BLaER1 treated with 17β-estradiol and CSF1 and Interleukin-3, amounts not matched to agents 10 nM and 100 nM (cell line): ENCODE measurements at regions not wholly inside any gene's neighbourhood (a gene's known extent, or its start where the extent isn't known, plus 50 kb on each side); places are given as distances from the start of the nearest gene placed in this dataset.

Experiments used
- H3K27ac ChIP-seq, 11 experiments: shearing (Covaris generic); formaldehyde crosslinking; 2 replicates each; pipeline ENCODE4 v1.8.1; 2022
- H3K27me3 ChIP-seq, 11 experiments: shearing (Covaris generic); formaldehyde crosslinking; 2 replicates each; pipeline ENCODE4 v1.8.1; 2022
- H3K36me3 ChIP-seq, 11 experiments: shearing (Covaris generic); formaldehyde crosslinking; 2 replicates each; pipeline ENCODE4 v1.8.1; 2022
- H3K4me1 ChIP-seq, 10 experiments: shearing (Covaris generic); formaldehyde crosslinking; 2 replicates each; pipeline ENCODE4 v1.8.1; 2022
- H3K4me2 ChIP-seq, 11 experiments: shearing (Covaris generic); formaldehyde crosslinking; 2 replicates each; pipeline ENCODE4 v1.8.1; 2022
- H3K4me3 ChIP-seq, 10 experiments: shearing (Covaris generic); formaldehyde crosslinking; 2 replicates each; pipeline ENCODE4 v1.8.1; 2022
- H3K9ac ChIP-seq, 11 experiments: shearing (Covaris generic); formaldehyde crosslinking; 2 replicates each; pipeline ENCODE4 v1.8.1; 2022
- H3K9me3 ChIP-seq, 11 experiments: shearing (Covaris generic); formaldehyde crosslinking; replicated peaks in 1 of 11; 2 replicates each; pipeline ENCODE4 v1.8.1; 2022
- H4K20me1 ChIP-seq, 11 experiments: shearing (Covaris generic); formaldehyde crosslinking; 2 replicates each; pipeline ENCODE4 v1.8.1; 2022
- Cebpa-rat ChIP-seq, 11 experiments: shearing (Covaris generic); IDR thresholded peaks; 2 replicates each; pipeline ENCODE4 v1.8.1; 2022

DNA sequence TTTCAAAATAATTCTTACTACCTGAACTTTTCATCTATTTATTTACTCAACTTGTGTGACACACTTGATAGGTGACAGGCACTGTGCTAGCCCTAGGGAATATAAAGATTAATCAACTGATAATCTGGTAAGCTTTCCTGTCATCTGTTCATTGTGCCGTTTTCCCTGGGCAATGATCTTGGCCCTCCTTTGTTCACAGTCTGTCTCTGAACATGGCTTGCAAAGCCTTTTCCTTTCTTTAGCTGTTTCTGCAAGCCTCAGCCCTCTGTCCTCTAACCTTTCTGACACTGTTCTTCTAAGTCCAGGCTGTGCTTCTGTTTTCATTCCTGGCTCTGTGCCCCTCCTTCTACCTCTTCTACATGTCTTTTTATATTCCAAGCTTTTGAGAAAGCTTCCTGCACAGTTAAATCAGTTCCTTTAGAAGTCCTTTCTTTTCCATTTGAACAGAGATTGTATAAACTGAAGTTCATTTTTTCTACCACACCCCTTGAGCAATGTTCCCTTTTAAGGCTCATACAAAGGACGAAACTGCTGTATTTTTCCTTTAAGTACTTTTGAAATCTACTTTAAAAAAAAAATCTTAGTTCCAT, 803.0 kb upstream of the ZNF608 start:
- no peaks in the 10 kb centered on the region for H3K27me3 ChIP-seq
- H3K9me3 ChIP-seq, result no peaks in the 10 kb centered on the region
- H3K4me2 ChIP-seq, result peak overlapping the region in 2 of 11 experiments; percentile 9 to 16; a peak in 1 of 22 replicates
- no peak for TF ChIP-seq Cebpa-rat (IDR thresholded peaks at IDR 0.05)
- H4K20me1 ChIP-seq, result no peaks in the 10 kb centered on the region
- no peak overlapping the region for H3K9ac ChIP-seq
- H3K4me3 ChIP-seq, result no peak overlapping the region
- no peaks in the 10 kb centered on the region for H3K36me3 ChIP-seq
- no peak overlapping the region for H3K27ac ChIP-seq
- H3K4me1 ChIP-seq, result peaks cover 0 to 7% (median 0%) of the 10 kb centered on the region in 10 experiments; a peak in 3 of 20 replicates

GRCh38 chr5:125550274-125550673, 803.8 kb upstream of the ZNF608 start:
- Histone ChIP-seq H3K4me2 (no peak overlapping the region), H3K9me3 (no peaks in the 10 kb centered on the region), H3K27ac (no peak overlapping the region), H3K9ac (no peak overlapping the region), H3K4me1 (peaks cover 0 to 7% (median 0%) of the 10 kb centered on the region in 10 experiments; a peak in 3 of 20 replicates), H3K27me3 (no peaks in the 10 kb centered on the region), H3K4me3 (no peak overlapping the region), H3K36me3 (no peaks in the 10 kb centered on the region), H4K20me1 (no peaks in the 10 kb centered on the region)
- TF ChIP-seq Cebpa-rat (IDR thresholded peaks at IDR 0.05), result no peak

- peaks cover 0 to 7% (median 0%) of the 10 kb centered on the region in 10 experiments; a peak in 3 of 20 replicates for H3K4me1 ChIP-seq
- H3K4me2 ChIP-seq, result no peak overlapping the region
- H3K9ac ChIP-seq, result no peak overlapping the region
- H3K27ac ChIP-seq, result no peak overlapping the region
- no peaks in the 10 kb centered on the region for H4K20me1 ChIP-seq
- H3K9me3 ChIP-seq, result no peaks in the 10 kb centered on the region
- no peaks in the 10 kb centered on the region for H3K36me3 ChIP-seq
- no peaks in the 10 kb centered on the region for H3K27me3 ChIP-seq
- H3K4me3 ChIP-seq, result no peak overlapping the region
- TF ChIP-seq Cebpa-rat (IDR thresholded peaks at IDR 0.05), result no peak
Measured at GRCh38 chr5:125551246-125551645, 804.8 kb upstream of the ZNF608 start.

- Histone ChIP-seq H3K4me2 (no peak overlapping the region), H3K27me3 (no peaks in the 10 kb centered on the region), H3K9ac (no peak overlapping the region), H4K20me1 (no peaks in the 10 kb centered on the region), H3K4me1 (peaks cover 0 to 7% (median 0%) of the 10 kb centered on the region in 10 experiments; a peak in 3 of 20 replicates), H3K4me3 (no peak overlapping the region), H3K9me3 (no peaks in the 10 kb centered on the region), H3K27ac (no peak overlapping the region), H3K36me3 (no peaks in the 10 kb centered on the region)
- no peak for TF ChIP-seq Cebpa-rat (IDR thresholded peaks at IDR 0.05)
Measured at GRCh38 chr5:125551797-125552196, 805.4 kb upstream of the ZNF608 start.

GRCh38 chr5:125552486-125552885, 806.0 kb upstream of the ZNF608 start:
- Histone ChIP-seq H3K36me3 (no peaks in the 10 kb centered on the region), H3K4me3 (no peak overlapping the region)

GRCh38 chr5:125554355-125554754, 807.9 kb upstream of the ZNF608 start:
- no peak overlapping the region for H3K4me2 ChIP-seq
- H3K4me3 ChIP-seq, result no peak overlapping the region
- no peak overlapping the region for H3K9ac ChIP-seq
- H4K20me1 ChIP-seq, result no peaks in the 10 kb centered on the region
- no peak overlapping the region for H3K27ac ChIP-seq
- H3K36me3 ChIP-seq, result no peaks in the 10 kb centered on the region
- TF ChIP-seq Cebpa-rat (IDR thresholded peaks at IDR 0.05), result no peak
- H3K9me3 ChIP-seq, result no peaks in the 10 kb centered on the region
- no peaks in the 10 kb centered on the region for H3K27me3 ChIP-seq
- peaks cover 0 to 3% (median 0%) of the 10 kb centered on the region in 10 experiments; a peak in 3 of 20 replicates for H3K4me1 ChIP-seq

More at GRCh38 chr5:125552486-125552885, 806.0 kb upstream of the ZNF608 start:
- Histone ChIP-seq H3K27ac (no peak overlapping the region), H4K20me1 (no peaks in the 10 kb centered on the region), H3K4me2 (no peak overlapping the region), H3K9me3 (no peaks in the 10 kb centered on the region), H3K9ac (no peak overlapping the region), H3K27me3 (no peaks in the 10 kb centered on the region), H3K4me1 (peaks cover 0 to 7% (median 0%) of the 10 kb centered on the region in 10 experiments; a peak in 3 of 20 replicates)
- TF ChIP-seq Cebpa-rat (IDR thresholded peaks at IDR 0.05), result no peak

DNA sequence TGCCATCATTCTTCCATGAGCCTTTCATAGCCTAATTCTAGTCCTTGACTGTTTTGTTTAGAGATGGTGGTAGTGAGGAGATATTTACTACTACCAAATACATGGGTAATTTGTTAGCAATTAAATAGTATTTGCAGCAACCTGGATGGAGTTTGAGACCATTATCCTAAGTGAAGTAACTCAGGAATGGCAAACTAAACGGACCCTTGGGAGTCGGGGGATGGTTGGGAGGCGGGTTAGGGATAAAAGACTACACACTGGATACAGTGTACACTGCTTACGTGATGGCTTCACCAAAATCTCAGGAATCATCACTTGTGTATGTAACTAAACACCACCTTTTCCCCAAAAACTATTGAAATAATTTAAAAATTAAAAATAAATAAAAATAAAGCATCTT, 809.2 kb upstream of the ZNF608 start:
- Histone ChIP-seq H3K4me1 (peaks cover 0 to under 1% (median 0%) of the 10 kb centered on the region in 10 experiments; a peak in 1 of 20 replicates), H3K4me2 (no peak overlapping the region), H3K27me3 (no peaks in the 10 kb centered on the region), H4K20me1 (no peaks in the 10 kb centered on the region), H3K9ac (no peak overlapping the region), H3K4me3 (no peak overlapping the region), H3K9me3 (no peaks in the 10 kb centered on the region), H3K36me3 (no peaks in the 10 kb centered on the region), H3K27ac (no peak overlapping the region)
- no peak for TF ChIP-seq Cebpa-rat (IDR thresholded peaks at IDR 0.05)

- H3K4me2 ChIP-seq, result no peak overlapping the region
- TF ChIP-seq Cebpa-rat (IDR thresholded peaks at IDR 0.05), result no peak
Measured at GRCh38 chr5:125558016-125558415, 811.6 kb upstream of the ZNF608 start.

GRCh38 chr5:125558466-125558865, 812.0 kb upstream of the ZNF608 start:
- Histone ChIP-seq H3K36me3 (no peaks in the 10 kb centered on the region), H3K9ac (no peak overlapping the region), H3K9me3 (no peaks in the 10 kb centered on the region), H3K4me3 (no peak overlapping the region), H3K27ac (no peak overlapping the region), H3K4me1 (peaks cover 0 to 8% (median 0%) of the 10 kb centered on the region in 10 experiments; a peak in 1 of 20 replicates), H3K4me2 (no peak overlapping the region), H3K27me3 (no peaks in the 10 kb centered on the region), H4K20me1 (no peaks in the 10 kb centered on the region)
- TF ChIP-seq Cebpa-rat (IDR thresholded peaks at IDR 0.05), result no peak

More at GRCh38 chr5:125558016-125558415, 811.6 kb upstream of the ZNF608 start:
- peaks cover 0 to 8% (median 0%) of the 10 kb centered on the region in 10 experiments; a peak in 1 of 20 replicates for H3K4me1 ChIP-seq
- H3K27me3 ChIP-seq, result no peaks in the 10 kb centered on the region
- H3K36me3 ChIP-seq, result no peaks in the 10 kb centered on the region
- H3K4me3 ChIP-seq, result no peak overlapping the region
- no peaks in the 10 kb centered on the region for H4K20me1 ChIP-seq
- H3K9me3 ChIP-seq, result no peaks in the 10 kb centered on the region
- no peak overlapping the region for H3K9ac ChIP-seq
- H3K27ac ChIP-seq, result no peak overlapping the region

- Histone ChIP-seq H4K20me1 (no peaks in the 10 kb centered on the region), H3K4me2 (no peak overlapping the region), H3K4me1 (peaks cover 0 to 8% (median 0%) of the 10 kb centered on the region in 10 experiments; a peak in 1 of 20 replicates), H3K36me3 (no peaks in the 10 kb centered on the region), H3K9ac (no peak overlapping the region), H3K4me3 (no peak overlapping the region), H3K9me3 (no peaks in the 10 kb centered on the region), H3K27ac (no peak overlapping the region), H3K27me3 (no peaks in the 10 kb centered on the region)
- TF ChIP-seq Cebpa-rat (IDR thresholded peaks at IDR 0.05), result no peak
Measured at GRCh38 chr5:125559296-125559695, 812.9 kb upstream of the ZNF608 start.
